OCI-LY3 (cell line): ENCODE measurements at regions not wholly inside any gene's neighbourhood (a gene's known extent, or its start where the extent isn't known, plus 50 kb on each side); places are given as distances from the start of the nearest gene placed in this dataset.
A peak's percentile ranks its signal among the peaks of the same experiment; 100 is the strongest.

Experiments used
- H2AFZ ChIP-seq: fragments of 200-600, 300-600 bp; shearing (Covaris generic); 2 replicates; pipeline ENCODE4 v1.6.0; 2014; ENCODE audit warnings: antibody characterized with exemption, low read depth, low read length
- H3K27ac ChIP-seq: fragments of 200-600, 300-600 bp; sonication (generic); 2 replicates; pipeline ENCODE4 v1.5.1; 2014; ENCODE audit warnings: mild to moderate bottlenecking, low read length, moderate library complexity, mixed read lengths
- H3K27me3 ChIP-seq: fragments of 200-600, 300-600 bp; sonication (generic); 2 replicates; pipeline ENCODE4 v1.6.1; 2014; ENCODE audit warnings: low read depth, low read length, mixed read lengths
- H3K36me3 ChIP-seq: fragments of 200-600, 300-600 bp; sonication (generic); replicated peaks from 2 replicates; pipeline ENCODE3; 2014; ENCODE audit warnings: low read depth, low read length, mixed read lengths
- H3K4me1 ChIP-seq: fragments of 300-600, 200-600 bp; sonication (generic); 2 replicates; pipeline ENCODE4 v1.6.1; 2014; ENCODE audit warnings: low read length, mixed read lengths
- H3K4me2 ChIP-seq: fragments of 200-600, 300-600 bp; sonication (generic); 2 replicates; pipeline ENCODE4 v1.6.1; 2014; ENCODE audit warnings: low read length, mixed read lengths
- H3K4me3 ChIP-seq: fragments of 300-600, 200-600 bp; sonication (generic); 2 replicates; pipeline ENCODE4 v1.5.1; 2014; ENCODE audit warnings: antibody characterized with exemption, mild to moderate bottlenecking, low read length, moderate library complexity
- H3K79me2 ChIP-seq: fragments of 300-600, 200-600 bp; shearing (Covaris generic); 2 replicates; pipeline ENCODE4 v1.6.1; 2014; ENCODE audit warnings: mild to moderate bottlenecking, low read length, mixed read lengths
- H3K9ac ChIP-seq: fragments of 300-600, 200-600 bp; shearing (Covaris generic); 2 replicates; pipeline ENCODE4 v1.6.0; 2014; ENCODE audit warnings: mild to moderate bottlenecking, low read length, moderate library complexity
- H3K9me3 ChIP-seq: fragments of 200-600, 300-600 bp; shearing (Covaris generic); 2 replicates; pipeline ENCODE4 v1.6.1; 2014; ENCODE audit warnings: low read length, mixed read lengths; ENCODE audit not compliant: insufficient read depth
- H4K20me1 ChIP-seq: fragments of 200-600, 300-600 bp; sonication (generic); 2 replicates; pipeline ENCODE4 v1.6.1; 2016; ENCODE audit warnings: low read length, mixed read lengths; ENCODE audit not compliant: insufficient read depth
- EZH2phosphoT487 ChIP-seq: fragments of 200-600 bp; shearing (Covaris generic); IDR thresholded peaks from 2 replicates; pipeline ENCODE4 v1.6.1; 2018; ENCODE audit warnings: antibody characterized with exemption, mixed run types, low read depth
- TF ChIP-seq, protein P1 (sequence below): fragments of 200-600, 300-600 bp; sonication (generic); IDR thresholded peaks from 2 replicates; pipeline ENCODE4 v1.5.1; 2014; ENCODE audit warnings: antibody characterized with exemption, low read length, low read depth

DNA sequence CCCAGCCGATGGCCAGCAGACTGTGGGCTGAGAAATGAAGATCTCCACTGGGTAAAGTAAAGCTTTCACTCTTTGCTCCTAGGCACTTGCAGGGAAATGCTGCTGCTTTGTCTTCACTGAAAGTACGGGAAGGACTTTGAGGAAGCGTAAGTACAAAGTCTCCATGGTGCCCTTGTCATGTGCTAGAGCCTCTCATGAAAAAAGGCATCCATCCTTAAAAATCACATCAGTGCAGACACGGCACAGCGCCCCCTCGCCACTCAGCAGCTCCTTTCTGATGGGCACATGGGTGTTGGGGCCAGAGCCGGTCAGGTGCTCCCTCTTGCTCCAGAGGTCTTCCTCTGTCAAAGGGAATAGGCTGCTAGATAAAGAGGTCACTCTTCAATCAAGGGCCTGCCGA, 87.8 kb upstream of the CALM2 start:
- H3K27me3 ChIP-seq = no peaks in the 10 kb centered on the region
- H2AFZ ChIP-seq = no peak overlapping the region
- no peak overlapping the region for H3K9ac ChIP-seq
- no peaks in the 10 kb centered on the region for H3K4me1 ChIP-seq
- no peaks in the 10 kb centered on the region for H3K79me2 ChIP-seq
- H3K9me3 ChIP-seq = no peaks in the 10 kb centered on the region
- no peaks in the 10 kb centered on the region for H4K20me1 ChIP-seq
- TF ChIP-seq EZH2phosphoT487 = no peak
- TF ChIP-seq, protein P1, sequence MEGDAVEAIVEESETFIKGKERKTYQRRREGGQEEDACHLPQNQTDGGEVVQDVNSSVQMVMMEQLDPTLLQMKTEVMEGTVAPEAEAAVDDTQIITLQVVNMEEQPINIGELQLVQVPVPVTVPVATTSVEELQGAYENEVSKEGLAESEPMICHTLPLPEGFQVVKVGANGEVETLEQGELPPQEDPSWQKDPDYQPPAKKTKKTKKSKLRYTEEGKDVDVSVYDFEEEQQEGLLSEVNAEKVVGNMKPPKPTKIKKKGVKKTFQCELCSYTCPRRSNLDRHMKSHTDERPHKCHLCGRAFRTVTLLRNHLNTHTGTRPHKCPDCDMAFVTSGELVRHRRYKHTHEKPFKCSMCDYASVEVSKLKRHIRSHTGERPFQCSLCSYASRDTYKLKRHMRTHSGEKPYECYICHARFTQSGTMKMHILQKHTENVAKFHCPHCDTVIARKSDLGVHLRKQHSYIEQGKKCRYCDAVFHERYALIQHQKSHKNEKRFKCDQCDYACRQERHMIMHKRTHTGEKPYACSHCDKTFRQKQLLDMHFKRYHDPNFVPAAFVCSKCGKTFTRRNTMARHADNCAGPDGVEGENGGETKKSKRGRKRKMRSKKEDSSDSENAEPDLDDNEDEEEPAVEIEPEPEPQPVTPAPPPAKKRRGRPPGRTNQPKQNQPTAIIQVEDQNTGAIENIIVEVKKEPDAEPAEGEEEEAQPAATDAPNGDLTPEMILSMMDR = peak; percentile 10; the same call in 1 of the 2 replicates
- H3K36me3 ChIP-seq = no peaks in the 10 kb centered on the region
- H3K4me3 ChIP-seq = no peak overlapping the region
- no peak overlapping the region for H3K4me2 ChIP-seq
- H3K27ac ChIP-seq = no peak overlapping the region

DNA sequence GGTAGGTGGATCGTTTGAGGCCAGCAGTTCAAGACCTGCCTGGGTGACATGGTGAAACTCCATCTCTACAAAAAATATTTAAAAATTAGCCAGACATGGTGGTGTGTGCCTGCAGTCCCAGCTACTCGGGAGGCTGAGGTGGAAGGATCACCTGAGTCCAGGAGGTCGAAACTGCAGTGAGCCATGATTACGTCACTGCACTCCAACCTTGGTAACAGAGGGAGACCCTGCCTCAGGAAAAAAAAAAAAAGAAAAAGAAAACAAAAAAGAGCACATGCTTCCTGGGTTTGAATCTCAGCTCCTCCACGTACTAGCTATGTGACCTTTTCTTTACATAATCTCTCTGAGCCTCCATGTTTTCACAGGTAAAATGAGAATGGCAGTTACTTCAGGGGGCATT, 86.3 kb upstream of the CALM2 start:
- H2AFZ ChIP-seq = no peak overlapping the region
- H3K9me3 ChIP-seq = no peaks in the 10 kb centered on the region
- no peak overlapping the region for H3K9ac ChIP-seq
- H3K27me3 ChIP-seq = no peaks in the 10 kb centered on the region
- TF ChIP-seq, protein P1 = no peak
- no peak for TF ChIP-seq EZH2phosphoT487
- H3K79me2 ChIP-seq = no peaks in the 10 kb centered on the region
- H4K20me1 ChIP-seq = no peaks in the 10 kb centered on the region
- H3K4me1 ChIP-seq = no peaks in the 10 kb centered on the region
- H3K4me2 ChIP-seq = no peak overlapping the region
- no peak overlapping the region for H3K27ac ChIP-seq
- no peak overlapping the region for H3K4me3 ChIP-seq
- no peaks in the 10 kb centered on the region for H3K36me3 ChIP-seq

DNA sequence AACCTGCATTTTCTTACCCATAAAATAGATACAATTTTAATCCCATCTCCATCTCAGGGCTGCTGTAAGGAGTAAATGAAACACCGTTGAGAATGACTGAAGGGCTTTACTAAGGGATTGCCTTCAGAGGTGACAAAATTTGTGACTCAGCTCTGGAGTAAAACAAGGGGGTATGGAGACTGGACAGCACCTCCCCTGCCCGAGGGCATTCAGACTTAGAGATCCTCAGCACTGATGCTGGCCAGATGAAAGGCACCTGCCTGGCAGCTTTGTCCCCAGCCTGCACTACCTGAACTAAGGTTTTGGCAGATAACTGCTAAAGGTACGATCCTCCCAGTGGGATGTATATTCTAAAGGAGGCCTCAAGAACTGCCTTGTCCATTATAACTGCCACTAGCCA, 84.7 kb upstream of the CALM2 start:
- no peaks in the 10 kb centered on the region for H3K4me1 ChIP-seq
- no peak overlapping the region for H3K4me2 ChIP-seq
- H3K27ac ChIP-seq = no peak overlapping the region
- no peaks in the 10 kb centered on the region for H3K9me3 ChIP-seq
- TF ChIP-seq EZH2phosphoT487 = no peak
- TF ChIP-seq, protein P1 = no peak
- no peak overlapping the region for H3K4me3 ChIP-seq
- H3K36me3 ChIP-seq = no peaks in the 10 kb centered on the region
- H3K9ac ChIP-seq = no peak overlapping the region
- no peaks in the 10 kb centered on the region for H4K20me1 ChIP-seq
- H3K27me3 ChIP-seq = no peaks in the 10 kb centered on the region
- H3K79me2 ChIP-seq = no peaks in the 10 kb centered on the region
- H2AFZ ChIP-seq = no peak overlapping the region

DNA sequence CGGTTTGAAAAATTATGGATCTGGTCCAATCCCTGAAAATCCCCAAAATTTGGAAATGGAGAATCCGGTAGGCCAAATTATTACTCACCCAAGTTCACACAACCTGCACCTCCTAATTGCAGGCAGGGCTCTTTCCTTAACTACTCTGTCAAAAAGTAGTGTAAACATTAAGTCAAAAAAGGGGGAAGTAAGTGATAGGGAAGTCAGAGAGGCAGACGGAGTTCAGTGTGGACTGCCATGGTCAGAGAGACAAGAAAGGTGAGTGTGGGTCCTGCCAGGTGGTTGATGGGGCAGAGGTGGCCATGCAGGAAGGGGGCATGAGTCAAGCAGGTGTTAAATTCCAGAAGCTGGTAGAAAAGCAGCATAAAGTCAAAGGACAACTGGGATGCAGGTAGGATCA, 83.5 kb upstream of the CALM2 start:
- no peak overlapping the region for H3K27ac ChIP-seq
- H3K4me3 ChIP-seq = no peak overlapping the region
- H3K9me3 ChIP-seq = no peaks in the 10 kb centered on the region
- H3K27me3 ChIP-seq = no peaks in the 10 kb centered on the region
- no peaks in the 10 kb centered on the region for H3K4me1 ChIP-seq
- TF ChIP-seq, protein P1 = no peak
- TF ChIP-seq EZH2phosphoT487 = no peak
- H3K79me2 ChIP-seq = no peaks in the 10 kb centered on the region
- no peak overlapping the region for H3K4me2 ChIP-seq
- no peak overlapping the region for H3K9ac ChIP-seq
- no peak overlapping the region for H2AFZ ChIP-seq
- no peaks in the 10 kb centered on the region for H4K20me1 ChIP-seq
- no peaks in the 10 kb centered on the region for H3K36me3 ChIP-seq
